ENCODE measurements at regions not wholly inside any gene's neighbourhood (a gene's known extent, or its start where the extent isn't known, plus 50 kb on each side); places are given as distances from the start of the nearest gene placed in this dataset.
"Not testable (repeated sequence)": the region's sequence is repeated elsewhere in the genome, so short reads cannot be mapped to it uniquely, and the experiment has no call there.

GRCh38 chr4:84221704-84222103 is 277.4 kb downstream of the NKX6-1 start:
- H3K9ac ChIP-seq (ENCODE audit: low read depth, low read length): no peak overlapping the region
- H3K4me1 ChIP-seq (ENCODE audit: control insufficient read depth, insufficient read depth, low read length): peaks cover 55% of the 10 kb centered on the region
- no peak overlapping the region for H3K4me3 ChIP-seq (ENCODE audit: low read depth, low read length)
- H3K27ac ChIP-seq (ENCODE audit: low read depth, low read length): no peak overlapping the region
- 0 out of 2 replicates have a peak, but pooled peaks cover 16% of the 10 kb centered on the region for H3K27me3 ChIP-seq (ENCODE audit: control insufficient read depth, insufficient read depth, low read length)
- H3K9me3 ChIP-seq (ENCODE audit: control insufficient read depth, insufficient read depth, low read length): no peaks in the 10 kb centered on the region
- no peaks in the 10 kb centered on the region for H3K36me3 ChIP-seq (ENCODE audit: control insufficient read depth, insufficient read depth, low read length)

GRCh38 chr4:84220990-84221389 is 278.1 kb downstream of the NKX6-1 start:
- Histone ChIP-seq H3K27me3 (ENCODE audit: control insufficient read depth, insufficient read depth, low read length) (0 out of 2 replicates have a peak, but pooled peaks cover 16% of the 10 kb centered on the region), H3K9me3 (ENCODE audit: control insufficient read depth, insufficient read depth, low read length) (no peaks in the 10 kb centered on the region), H3K36me3 (ENCODE audit: control insufficient read depth, insufficient read depth, low read length) (no peaks in the 10 kb centered on the region), H3K9ac (ENCODE audit: low read depth, low read length) (no peak overlapping the region), H3K27ac (ENCODE audit: low read depth, low read length) (no peak overlapping the region), H3K4me3 (ENCODE audit: low read depth, low read length) (no peak overlapping the region), H3K4me1 (ENCODE audit: control insufficient read depth, insufficient read depth, low read length) (peaks cover 55% of the 10 kb centered on the region)

DNA sequence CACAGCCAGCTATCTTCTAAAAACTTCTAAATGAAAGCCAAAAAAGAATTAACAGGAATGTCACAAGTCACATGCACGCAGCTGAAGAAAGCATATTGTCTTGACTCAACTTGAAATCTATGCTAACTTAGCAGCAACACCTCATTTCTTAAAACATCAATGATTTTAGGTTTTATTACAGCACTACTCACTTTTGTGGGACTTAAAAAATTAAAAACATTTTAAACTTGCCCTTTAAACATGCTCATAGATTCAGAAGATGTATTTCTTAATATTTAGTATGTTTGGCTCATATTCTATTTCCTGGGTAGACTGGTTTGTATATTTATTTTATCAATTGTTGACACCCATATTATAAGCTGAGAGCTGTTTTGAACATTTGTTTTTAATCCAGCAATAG is 279.4 kb downstream of the NKX6-1 start:
- H3K9ac ChIP-seq (ENCODE audit: low read depth, low read length): no peak overlapping the region
- no peak overlapping the region for H3K27ac ChIP-seq (ENCODE audit: low read depth, low read length)
- H3K4me3 ChIP-seq (ENCODE audit: low read depth, low read length): no peak overlapping the region
- 0 out of 2 replicates have a peak, but pooled peaks cover 16% of the 10 kb centered on the region for H3K27me3 ChIP-seq (ENCODE audit: control insufficient read depth, insufficient read depth, low read length)
- no peaks in the 10 kb centered on the region for H3K9me3 ChIP-seq (ENCODE audit: control insufficient read depth, insufficient read depth, low read length)
- no peaks in the 10 kb centered on the region for H3K36me3 ChIP-seq (ENCODE audit: control insufficient read depth, insufficient read depth, low read length)
- peaks cover 46% of the 10 kb centered on the region for H3K4me1 ChIP-seq (ENCODE audit: control insufficient read depth, insufficient read depth, low read length)

DNA sequence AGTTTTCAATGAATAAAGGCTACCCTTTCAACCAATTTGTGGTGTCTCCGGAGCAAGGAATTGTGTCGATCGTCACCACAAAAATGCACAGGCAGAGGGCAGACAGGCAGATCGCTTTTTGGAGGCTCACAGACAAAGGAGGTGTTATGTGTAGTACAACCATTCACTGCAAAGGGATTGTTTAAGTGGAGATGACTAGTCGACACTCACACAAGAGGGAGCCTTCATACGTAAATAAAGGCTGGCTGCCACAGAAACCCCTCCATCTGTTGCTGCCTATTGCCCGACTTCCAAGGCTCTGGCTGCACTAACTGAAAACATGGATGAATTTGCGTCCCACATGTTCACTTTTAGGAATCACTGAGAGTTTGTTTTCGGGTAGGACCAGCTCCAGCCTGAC is 281.1 kb downstream of the NKX6-1 start:
- peaks cover 32% of the 10 kb centered on the region for H3K4me1 ChIP-seq (ENCODE audit: control insufficient read depth, insufficient read depth, low read length)
- H3K36me3 ChIP-seq (ENCODE audit: control insufficient read depth, insufficient read depth, low read length): no peaks in the 10 kb centered on the region
- H3K4me3 ChIP-seq (ENCODE audit: low read depth, low read length): no peak overlapping the region
- 0 out of 2 replicates have a peak, but pooled peaks cover 16% of the 10 kb centered on the region for H3K27me3 ChIP-seq (ENCODE audit: control insufficient read depth, insufficient read depth, low read length)
- no peaks in the 10 kb centered on the region for H3K9me3 ChIP-seq (ENCODE audit: control insufficient read depth, insufficient read depth, low read length)
- H3K9ac ChIP-seq (ENCODE audit: low read depth, low read length): no peak overlapping the region
- no peak overlapping the region for H3K27ac ChIP-seq (ENCODE audit: low read depth, low read length)

DNA sequence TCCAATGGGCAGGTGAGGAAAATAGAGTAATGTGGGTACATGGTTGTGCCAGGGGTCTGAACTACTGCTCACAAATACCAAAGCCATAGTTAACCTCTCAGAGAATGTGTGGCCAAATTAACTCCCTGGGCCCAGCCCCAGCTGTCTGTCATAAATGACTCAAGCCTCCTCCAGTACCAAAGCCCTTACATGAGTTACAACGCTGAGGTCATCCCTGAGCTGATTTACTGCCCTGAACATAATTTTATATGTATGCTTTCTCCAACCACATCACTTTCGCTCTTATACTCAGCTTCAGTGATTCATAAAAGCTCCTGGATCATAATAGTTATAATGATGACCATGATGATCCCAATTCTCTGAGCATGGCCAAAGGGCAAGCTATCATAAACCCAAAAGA is 283.9 kb downstream of the NKX6-1 start:
- no peaks in the 10 kb centered on the region for H3K36me3 ChIP-seq (ENCODE audit: control insufficient read depth, insufficient read depth, low read length)
- H3K9me3 ChIP-seq (ENCODE audit: control insufficient read depth, insufficient read depth, low read length): no peaks in the 10 kb centered on the region
- H3K9ac ChIP-seq (ENCODE audit: low read depth, low read length): no peak overlapping the region
- H3K27ac ChIP-seq (ENCODE audit: low read depth, low read length): no peak overlapping the region
- no peaks in the 10 kb centered on the region for H3K27me3 ChIP-seq (ENCODE audit: control insufficient read depth, insufficient read depth, low read length)
- H3K4me3 ChIP-seq (ENCODE audit: low read depth, low read length): no peak overlapping the region
- peaks cover 9% of the 10 kb centered on the region for H3K4me1 ChIP-seq (ENCODE audit: control insufficient read depth, insufficient read depth, low read length)

- not testable (repeated sequence) for H3K9me3 ChIP-seq (ENCODE audit: control insufficient read depth, insufficient read depth, low read length); H3K27ac ChIP-seq (ENCODE audit: low read depth, low read length); H3K9ac ChIP-seq (ENCODE audit: low read depth, low read length); H3K36me3 ChIP-seq (ENCODE audit: control insufficient read depth, insufficient read depth, low read length); H3K4me3 ChIP-seq (ENCODE audit: low read depth, low read length); H3K27me3 ChIP-seq (ENCODE audit: control insufficient read depth, insufficient read depth, low read length); H3K4me1 ChIP-seq (ENCODE audit: control insufficient read depth, insufficient read depth, low read length)
Observed at GRCh38 chr4:84206226-84206625, 292.9 kb downstream of the NKX6-1 start.

DNA sequence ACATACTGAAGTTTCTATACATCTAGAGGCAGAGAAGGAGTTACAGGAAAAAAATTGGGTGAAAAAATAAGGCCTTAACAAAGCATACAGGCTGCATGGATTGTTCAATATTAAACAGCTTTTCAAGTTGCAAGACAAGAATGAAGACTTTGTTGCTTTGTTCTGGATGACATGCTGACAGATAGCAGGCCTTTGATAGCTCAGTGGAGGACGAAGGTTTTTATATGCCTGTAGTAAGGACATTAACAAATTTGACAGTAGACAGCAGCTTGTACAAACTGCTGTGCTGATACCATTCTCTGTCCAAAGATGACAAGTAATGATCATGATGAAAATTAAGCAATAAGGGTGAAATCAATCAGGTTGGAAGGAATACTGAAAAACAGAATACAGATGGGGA is 309.9 kb downstream of the NKX6-1 start:
- Histone ChIP-seq H3K9me3 (ENCODE audit: control insufficient read depth, insufficient read depth, low read length) (no peaks in the 10 kb centered on the region), H3K9ac (ENCODE audit: low read depth, low read length) (no peak overlapping the region), H3K36me3 (ENCODE audit: control insufficient read depth, insufficient read depth, low read length) (no peaks in the 10 kb centered on the region), H3K27ac (ENCODE audit: low read depth, low read length) (no peak overlapping the region), H3K27me3 (ENCODE audit: control insufficient read depth, insufficient read depth, low read length) (no peaks in the 10 kb centered on the region), H3K4me1 (ENCODE audit: control insufficient read depth, insufficient read depth, low read length) (peaks cover 13% of the 10 kb centered on the region; the same call in 1 of the 2 replicates), H3K4me3 (ENCODE audit: low read depth, low read length) (no peak overlapping the region)

- Histone ChIP-seq H3K9ac (ENCODE audit: low read depth, low read length) (no peak overlapping the region), H3K27me3 (ENCODE audit: control insufficient read depth, insufficient read depth, low read length) (no peaks in the 10 kb centered on the region), H3K4me1 (ENCODE audit: control insufficient read depth, insufficient read depth, low read length) (no peaks in the 10 kb centered on the region), H3K9me3 (ENCODE audit: control insufficient read depth, insufficient read depth, low read length) (no peaks in the 10 kb centered on the region), H3K4me3 (ENCODE audit: low read depth, low read length) (no peak overlapping the region), H3K27ac (ENCODE audit: low read depth, low read length) (no peak overlapping the region), H3K36me3 (ENCODE audit: control insufficient read depth, insufficient read depth, low read length) (no peaks in the 10 kb centered on the region)
Observed at GRCh38 chr4:84179409-84179808, 319.7 kb downstream of the NKX6-1 start.

- Histone ChIP-seq H3K27me3 (ENCODE audit: control insufficient read depth, insufficient read depth, low read length) (no peaks in the 10 kb centered on the region), H3K27ac (ENCODE audit: low read depth, low read length) (no peak overlapping the region), H3K4me1 (ENCODE audit: control insufficient read depth, insufficient read depth, low read length) (no peaks in the 10 kb centered on the region), H3K4me3 (ENCODE audit: low read depth, low read length) (no peak overlapping the region), H3K36me3 (ENCODE audit: control insufficient read depth, insufficient read depth, low read length) (no peaks in the 10 kb centered on the region), H3K9ac (ENCODE audit: low read depth, low read length) (no peak overlapping the region), H3K9me3 (ENCODE audit: control insufficient read depth, insufficient read depth, low read length) (no peaks in the 10 kb centered on the region)
Observed at GRCh38 chr4:84177831-84178542, 321.1 kb downstream of the NKX6-1 start.

DNA sequence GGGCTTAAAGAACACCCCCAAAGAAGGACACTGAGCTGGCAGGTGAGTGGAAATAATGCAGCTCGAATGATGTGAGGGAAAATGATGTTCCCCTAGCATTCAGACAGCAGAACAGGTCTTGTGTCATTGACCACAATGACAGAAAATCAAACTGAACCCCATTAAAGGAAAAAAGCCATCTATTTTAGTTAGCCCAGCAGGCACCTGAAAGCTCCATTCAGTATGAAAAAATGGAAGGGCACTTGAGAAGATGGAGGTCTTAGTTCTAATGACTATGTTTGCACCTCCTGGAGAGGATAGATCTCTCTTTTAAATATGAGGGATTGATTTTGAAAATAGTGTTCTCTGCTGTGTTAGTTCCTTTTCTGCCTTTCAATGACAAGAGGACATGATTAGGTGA is 323.1 kb downstream of the NKX6-1 start:
- Histone ChIP-seq H3K9me3 (ENCODE audit: control insufficient read depth, insufficient read depth, low read length) (no peaks in the 10 kb centered on the region), H3K36me3 (ENCODE audit: control insufficient read depth, insufficient read depth, low read length) (no peaks in the 10 kb centered on the region), H3K4me1 (ENCODE audit: control insufficient read depth, insufficient read depth, low read length) (no peaks in the 10 kb centered on the region), H3K9ac (ENCODE audit: low read depth, low read length) (no peak overlapping the region), H3K4me3 (ENCODE audit: low read depth, low read length) (no peak overlapping the region), H3K27ac (ENCODE audit: low read depth, low read length) (no peak overlapping the region), H3K27me3 (ENCODE audit: control insufficient read depth, insufficient read depth, low read length) (no peaks in the 10 kb centered on the region)

DNA sequence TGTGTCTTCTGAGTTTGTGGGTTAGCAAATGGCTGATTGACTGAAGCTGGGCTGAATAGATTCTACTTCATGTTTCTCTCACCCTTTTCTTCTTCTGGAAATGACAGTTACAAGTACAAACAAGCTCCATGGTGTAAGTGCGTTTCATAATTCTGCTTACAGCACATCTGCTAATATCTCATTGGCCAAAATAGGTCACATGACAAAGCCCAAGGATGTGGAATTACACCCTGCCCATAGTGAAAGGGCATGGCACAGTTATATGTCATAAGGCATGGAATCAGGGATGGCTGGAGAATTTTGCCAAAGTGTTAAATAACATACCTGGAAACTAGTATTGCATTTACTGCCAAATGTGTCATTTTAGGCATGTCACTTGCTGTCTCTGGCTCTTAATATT is 327.2 kb downstream of the NKX6-1 start:
- Histone ChIP-seq H3K9ac (ENCODE audit: low read depth, low read length) (no peak overlapping the region), H3K36me3 (ENCODE audit: control insufficient read depth, insufficient read depth, low read length) (no peaks in the 10 kb centered on the region), H3K27me3 (ENCODE audit: control insufficient read depth, insufficient read depth, low read length) (no peaks in the 10 kb centered on the region), H3K4me3 (ENCODE audit: low read depth, low read length) (no peak overlapping the region), H3K4me1 (ENCODE audit: control insufficient read depth, insufficient read depth, low read length) (no peaks in the 10 kb centered on the region), H3K27ac (ENCODE audit: low read depth, low read length) (no peak overlapping the region), H3K9me3 (ENCODE audit: control insufficient read depth, insufficient read depth, low read length) (no peaks in the 10 kb centered on the region)
